ENCODE measurements at regions not wholly inside any gene's neighbourhood (a gene's known extent, or its start where the extent isn't known, plus 50 kb on each side); places are given as distances from the start of the nearest gene placed in this dataset.

DNA sequence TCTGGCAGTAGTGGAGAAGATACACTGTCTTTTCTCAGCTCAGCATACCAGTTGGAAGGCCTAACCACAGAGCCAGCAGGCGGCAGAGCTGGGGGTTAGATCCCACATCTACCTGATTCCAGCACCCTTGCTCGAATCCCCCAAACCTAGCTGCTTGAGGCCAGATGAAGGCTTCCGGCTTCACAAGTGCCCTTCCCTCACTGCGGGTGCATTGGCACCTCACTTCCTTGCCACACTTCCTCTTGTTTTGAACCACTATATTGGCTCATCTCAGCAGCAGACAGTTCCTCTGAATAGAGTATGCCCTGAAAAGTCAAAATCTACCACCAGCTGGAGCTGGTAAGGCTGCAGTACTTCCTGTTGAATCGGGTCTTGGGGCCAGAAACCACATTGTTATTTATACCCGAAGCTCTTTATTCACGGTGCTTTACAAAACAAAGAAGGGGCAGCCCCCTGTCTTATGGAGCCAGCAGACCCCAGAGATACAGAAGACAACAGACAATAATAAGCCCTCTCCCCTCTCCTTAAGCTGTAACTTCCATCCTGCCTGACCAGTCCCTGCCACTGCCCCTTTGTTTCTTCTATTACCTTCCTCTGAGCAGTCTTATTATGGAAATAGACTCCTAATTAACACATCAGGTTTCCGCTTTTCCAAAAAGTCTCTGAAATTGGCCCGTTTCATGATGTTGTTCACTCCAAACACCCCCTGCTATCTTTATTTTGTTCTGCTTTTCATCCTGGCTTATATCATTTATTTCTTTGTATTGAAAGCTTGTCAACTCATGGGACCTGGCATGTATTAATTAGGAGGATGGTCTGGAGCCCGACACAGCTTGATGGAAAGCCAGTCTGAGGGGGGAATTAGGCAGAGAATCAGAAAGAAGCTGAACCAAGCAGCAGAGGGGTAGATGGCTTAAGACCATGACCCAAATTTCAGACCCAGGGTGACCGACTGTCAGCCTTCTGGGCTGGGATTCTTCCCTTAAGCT, 233.5 kb downstream of the EFCAB11 start:
- no peak for TF ChIP-seq CTCF (IDR thresholded peaks at IDR 0.05)
- TF ChIP-seq POLR2A (IDR thresholded peaks at IDR 0.05): no peak
- TF ChIP-seq EP300 (IDR thresholded peaks at IDR 0.05): peak in 1 of 2 donors; percentile 75

All from tibial nerve (tissue), 4 donors.